ENCODE measurements at regions not wholly inside any gene's neighbourhood (a gene's known extent, or its start where the extent isn't known, plus 50 kb on each side); places are given as distances from the start of the nearest gene placed in this dataset.

- Histone ChIP-seq H3K9me3 (ENCODE audit: low read depth, low read length) (no peaks in the 10 kb centered on the region), H3K4me3 (ENCODE audit: insufficient read depth, low read length) (no peak overlapping the region), H4K20me1 (ENCODE audit: insufficient read depth, low read length) (no peaks in the 10 kb centered on the region), H3K4me2 (ENCODE audit: insufficient read depth, low read length) (no peak overlapping the region), H3K36me3 (ENCODE audit: insufficient read depth, low read length) (no peaks in the 10 kb centered on the region), H3K27me3 (ENCODE audit: insufficient read depth, low read length) (no peaks in the 10 kb centered on the region), H3K79me2 (ENCODE audit: insufficient read depth, low read length) (no peaks in the 10 kb centered on the region), H2AFZ (ENCODE audit: low read length) (no peak overlapping the region), H3K27ac (ENCODE audit: low read depth, low read length) (no peak overlapping the region), H3K4me1 (ENCODE audit: insufficient read depth, low read length) (peaks cover 3% of the 10 kb centered on the region)
- TF ChIP-seq, protein P1, sequence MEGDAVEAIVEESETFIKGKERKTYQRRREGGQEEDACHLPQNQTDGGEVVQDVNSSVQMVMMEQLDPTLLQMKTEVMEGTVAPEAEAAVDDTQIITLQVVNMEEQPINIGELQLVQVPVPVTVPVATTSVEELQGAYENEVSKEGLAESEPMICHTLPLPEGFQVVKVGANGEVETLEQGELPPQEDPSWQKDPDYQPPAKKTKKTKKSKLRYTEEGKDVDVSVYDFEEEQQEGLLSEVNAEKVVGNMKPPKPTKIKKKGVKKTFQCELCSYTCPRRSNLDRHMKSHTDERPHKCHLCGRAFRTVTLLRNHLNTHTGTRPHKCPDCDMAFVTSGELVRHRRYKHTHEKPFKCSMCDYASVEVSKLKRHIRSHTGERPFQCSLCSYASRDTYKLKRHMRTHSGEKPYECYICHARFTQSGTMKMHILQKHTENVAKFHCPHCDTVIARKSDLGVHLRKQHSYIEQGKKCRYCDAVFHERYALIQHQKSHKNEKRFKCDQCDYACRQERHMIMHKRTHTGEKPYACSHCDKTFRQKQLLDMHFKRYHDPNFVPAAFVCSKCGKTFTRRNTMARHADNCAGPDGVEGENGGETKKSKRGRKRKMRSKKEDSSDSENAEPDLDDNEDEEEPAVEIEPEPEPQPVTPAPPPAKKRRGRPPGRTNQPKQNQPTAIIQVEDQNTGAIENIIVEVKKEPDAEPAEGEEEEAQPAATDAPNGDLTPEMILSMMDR (IDR thresholded peaks at IDR 0.05; ENCODE audit: extremely low read depth, low read depth, low read length): no peak
- DNase-seq (ENCODE audit: insufficient read length, low spot score, missing footprints): no peak
Observed at GRCh38 chr3:159232966-159233365, 431.1 kb downstream of the MFSD1 start.

DNA sequence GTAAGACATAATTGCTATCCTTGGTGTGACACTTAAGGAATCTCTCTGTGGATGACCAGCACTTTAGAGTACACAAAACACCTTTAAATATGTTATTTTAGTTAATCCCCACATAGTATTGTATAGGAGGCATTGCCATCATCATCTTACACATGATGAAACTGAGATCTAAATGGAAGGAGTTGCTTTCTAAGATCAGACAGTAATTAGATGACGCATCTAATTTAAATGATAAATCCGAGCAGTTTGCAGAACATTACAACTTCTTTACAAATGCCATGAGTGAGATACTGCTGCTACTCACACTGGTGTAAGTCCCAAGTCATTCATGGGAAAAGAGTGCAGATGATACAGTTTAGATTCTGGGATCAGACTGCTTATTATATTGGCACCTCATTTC is 431.9 kb downstream of the MFSD1 start:
- Histone ChIP-seq H3K36me3 (ENCODE audit: insufficient read depth, low read length) (no peaks in the 10 kb centered on the region), H3K79me2 (ENCODE audit: insufficient read depth, low read length) (no peaks in the 10 kb centered on the region), H4K20me1 (ENCODE audit: insufficient read depth, low read length) (no peaks in the 10 kb centered on the region), H3K9me3 (ENCODE audit: low read depth, low read length) (no peaks in the 10 kb centered on the region), H3K27me3 (ENCODE audit: insufficient read depth, low read length) (no peaks in the 10 kb centered on the region), H3K4me1 (ENCODE audit: insufficient read depth, low read length) (peaks cover 7% of the 10 kb centered on the region), H3K27ac (ENCODE audit: low read depth, low read length) (no peak overlapping the region), H3K4me3 (ENCODE audit: insufficient read depth, low read length) (no peak overlapping the region), H3K4me2 (ENCODE audit: insufficient read depth, low read length) (no peak overlapping the region), H2AFZ (ENCODE audit: low read length) (no peak overlapping the region)
- TF ChIP-seq, protein P1 (IDR thresholded peaks at IDR 0.05; ENCODE audit: extremely low read depth, low read depth, low read length): no peak
- DNase-seq (ENCODE audit: insufficient read length, low spot score, missing footprints): no peak

GRCh38 chr3:159234306-159234705 is 432.5 kb downstream of the MFSD1 start:
- Histone ChIP-seq H3K36me3 (ENCODE audit: insufficient read depth, low read length) (no peaks in the 10 kb centered on the region), H3K27me3 (ENCODE audit: insufficient read depth, low read length) (no peaks in the 10 kb centered on the region), H3K27ac (ENCODE audit: low read depth, low read length) (no peak overlapping the region), H3K79me2 (ENCODE audit: insufficient read depth, low read length) (no peaks in the 10 kb centered on the region), H3K9me3 (ENCODE audit: low read depth, low read length) (no peaks in the 10 kb centered on the region), H4K20me1 (ENCODE audit: insufficient read depth, low read length) (no peaks in the 10 kb centered on the region), H2AFZ (ENCODE audit: low read length) (no peak overlapping the region), H3K4me1 (ENCODE audit: insufficient read depth, low read length) (peaks cover 7% of the 10 kb centered on the region), H3K4me3 (ENCODE audit: insufficient read depth, low read length) (no peak overlapping the region), H3K4me2 (ENCODE audit: insufficient read depth, low read length) (no peak overlapping the region)
- TF ChIP-seq, protein P1 (IDR thresholded peaks at IDR 0.05; ENCODE audit: extremely low read depth, low read depth, low read length): no peak
- DNase-seq (ENCODE audit: insufficient read length, low spot score, missing footprints): no peak

- TF ChIP-seq, protein P1 (IDR thresholded peaks at IDR 0.05; ENCODE audit: extremely low read depth, low read depth, low read length): no peak
- peaks cover 7% of the 10 kb centered on the region for H3K4me1 ChIP-seq (ENCODE audit: insufficient read depth, low read length)
- DNase-seq (ENCODE audit: insufficient read length, low spot score, missing footprints): no peak
Observed at GRCh38 chr3:159236321-159236720, 434.5 kb downstream of the MFSD1 start.

More at GRCh38 chr3:159236321-159236720, 434.5 kb downstream of the MFSD1 start:
- Histone ChIP-seq H4K20me1 (ENCODE audit: insufficient read depth, low read length) (no peaks in the 10 kb centered on the region), H3K4me2 (ENCODE audit: insufficient read depth, low read length) (no peak overlapping the region), H3K27ac (ENCODE audit: low read depth, low read length) (no peak overlapping the region), H3K36me3 (ENCODE audit: insufficient read depth, low read length) (no peaks in the 10 kb centered on the region), H3K9me3 (ENCODE audit: low read depth, low read length) (no peaks in the 10 kb centered on the region), H3K79me2 (ENCODE audit: insufficient read depth, low read length) (no peaks in the 10 kb centered on the region), H3K4me3 (ENCODE audit: insufficient read depth, low read length) (no peak overlapping the region), H2AFZ (ENCODE audit: low read length) (no peak overlapping the region), H3K27me3 (ENCODE audit: insufficient read depth, low read length) (no peaks in the 10 kb centered on the region)

Measured in osteoblast (primary cell).